SH-SY5Y (cell line): ENCODE measurements at regions not wholly inside any gene's neighbourhood (a gene's known extent, or its start where the extent isn't known, plus 50 kb on each side); places are given as distances from the start of the nearest gene placed in this dataset.

Experiments used
- GATA2 ChIP-seq: IDR thresholded peaks from 2 replicates; pipeline ENCODE4 v1.6.1; 2011; ENCODE audit warnings: mild to moderate bottlenecking, low read depth, low read length
- GATA3 ChIP-seq: IDR thresholded peaks from 2 replicates; pipeline ENCODE4 v1.6.1; 2011; ENCODE audit warnings: low read depth, mild to moderate bottlenecking, low read length, moderate library complexity

DNA sequence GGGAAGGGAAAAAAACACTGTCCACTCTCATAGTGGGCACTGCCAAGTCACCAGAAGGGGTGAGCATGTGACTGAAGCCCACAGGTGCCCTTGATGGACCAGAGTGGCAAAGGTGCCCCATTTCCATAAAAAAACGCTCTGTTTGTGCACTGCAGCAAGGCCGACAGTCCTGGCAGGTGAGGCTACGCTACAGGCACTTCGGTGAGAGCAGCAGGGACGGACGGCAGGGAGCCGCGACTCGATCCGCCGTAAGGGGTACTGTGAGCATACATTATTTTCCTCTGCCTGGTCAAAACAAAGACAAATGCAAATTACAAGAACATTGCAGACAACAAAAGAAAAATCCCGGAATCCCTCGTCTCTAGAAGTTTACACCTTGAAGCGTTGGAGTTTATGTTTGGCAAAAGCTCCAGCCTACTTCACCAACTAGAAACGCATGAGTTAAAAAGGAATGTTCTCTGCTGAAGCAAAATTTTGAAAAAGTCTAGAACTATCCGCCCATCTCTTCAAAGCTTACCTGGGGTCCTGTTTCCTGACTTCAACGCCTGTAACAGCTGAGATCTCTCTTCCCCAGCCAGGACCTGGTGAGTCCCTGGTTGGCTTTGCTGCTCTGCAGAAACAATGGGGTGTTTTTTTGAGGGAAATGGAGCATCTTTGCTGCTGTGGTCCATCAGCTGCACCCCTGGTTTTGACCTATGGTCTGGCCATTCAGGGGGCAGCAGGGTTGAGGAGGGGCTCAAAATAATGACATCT lies 52.9 kb upstream of the RFLNA start:
- TF ChIP-seq GATA2 (no peak), GATA3 (no peak)

DNA sequence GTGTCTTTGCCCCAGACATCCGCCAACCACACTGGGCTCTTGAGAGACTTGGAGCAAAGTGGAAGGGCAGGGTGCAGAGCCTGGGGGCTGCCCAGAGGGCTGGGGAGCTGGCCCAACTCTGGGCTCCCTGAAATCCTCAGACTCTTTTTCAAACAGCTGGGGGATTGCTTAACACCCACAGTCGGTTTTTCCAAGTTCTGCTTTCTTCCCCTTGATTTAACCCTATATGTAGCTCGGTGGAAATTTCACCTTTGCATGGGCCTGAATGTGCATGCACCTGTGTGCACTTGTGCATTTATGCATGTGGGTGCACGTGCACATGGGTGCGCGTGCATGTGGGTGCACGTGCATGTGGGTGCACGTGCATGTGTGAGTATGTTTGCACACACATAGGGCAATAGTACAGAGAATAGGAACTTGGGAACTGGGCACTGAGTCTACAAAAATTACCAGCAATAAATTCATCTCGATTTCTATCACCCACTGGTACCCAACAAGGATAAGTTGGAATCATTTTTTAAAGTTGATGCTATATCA lies 52.3 kb upstream of the RFLNA start:
- TF ChIP-seq GATA2 (no peak), GATA3 (no peak)

DNA sequence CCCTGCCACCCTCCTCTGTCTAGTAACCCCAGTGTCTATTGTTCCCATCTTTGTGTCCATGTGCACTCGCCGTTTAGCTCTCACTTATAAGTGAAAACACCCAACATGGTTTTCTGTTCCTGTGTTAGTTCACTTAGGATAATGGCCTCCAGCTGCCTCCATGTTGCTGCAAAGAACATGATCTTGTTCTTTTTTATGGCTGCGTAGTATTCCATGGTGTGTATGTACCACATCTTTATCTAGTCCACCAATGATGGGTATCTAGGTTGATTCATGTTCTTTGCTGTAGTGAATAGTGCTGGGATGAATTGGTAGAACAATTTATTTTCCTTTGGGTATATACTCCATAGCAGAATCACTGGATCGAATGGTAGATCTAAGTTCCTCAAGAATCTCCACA lies 51.0 kb upstream of the RFLNA start:
- no peak for TF ChIP-seq GATA3
- no peak for TF ChIP-seq GATA2
